CD4-positive, alpha-beta memory T cell (primary cell): ENCODE measurements at regions not wholly inside any gene's neighbourhood (a gene's known extent, or its start where the extent isn't known, plus 50 kb on each side); places are given as distances from the start of the nearest gene placed in this dataset.
A peak's percentile ranks its signal among the peaks of the same experiment; 100 is the strongest.

Experiments used
- CTCF ChIA-PET: fragments of 350-600 bp; sonication (Branson Sonifier 250); formaldehyde crosslinking; loops from one replicate; lab custom pipeline; 2021; ENCODE audit warnings: inconsistent platforms; ENCODE audit not compliant: partially characterized antibody; lab: Charles Lee
- POLR2A ChIA-PET: fragments of 350-600 bp; sonication (Branson Sonifier 250); formaldehyde crosslinking; loops from one replicate; lab custom pipeline; 2021; ENCODE audit not compliant: partially characterized antibody; lab: Charles Lee
- DNase-seq, 5 donors: peaks; one replicate each; pipeline versions ENCODE4 v3.0.0 to v3.0.0-alpha.2; 2020 to 2022; ENCODE audit warnings: mixed read lengths in 1 of 5
- H3K27ac ChIP-seq: one replicate; pipeline ENCODE4 v1.7.0; 2013; ENCODE audit warnings: low read depth, low read length
- H3K27me3 ChIP-seq: 2 replicates; pipeline ENCODE4 v1.7.0; 2013; ENCODE audit warnings: mild to moderate bottlenecking, low read length, moderate library complexity; ENCODE audit not compliant: insufficient read depth
- H3K36me3 ChIP-seq: 2 replicates; pipeline ENCODE4 v1.7.0; 2013; ENCODE audit warnings: mild to moderate bottlenecking, low read length, moderate library complexity; ENCODE audit not compliant: insufficient read depth
- H3K4me1 ChIP-seq: 2 replicates; pipeline ENCODE4 v1.7.0; 2013; ENCODE audit warnings: mild to moderate bottlenecking, low read length, moderate library complexity; ENCODE audit not compliant: insufficient read depth
- H3K4me3 ChIP-seq, 2 donors: one replicate each; pipeline ENCODE4 v1.7.0; 2013; ENCODE audit warnings: low read length in 2 of 2, mild to moderate bottlenecking in 1 of 2
- H3K9me3 ChIP-seq, 2 donors: one replicate each; pipeline ENCODE4 v1.7.0; 2013; ENCODE audit warnings: low read length in 2 of 2, control low read depth in 1 of 2; ENCODE audit not compliant: control insufficient read depth in 1 of 2
- H3K27ac Mint-ChIP-seq, 7 donors: one replicate each; pipeline ENCODE4 v1.8.0; 2020 to 2021; ENCODE audit warnings: mixed read lengths in 7 of 7, mild to moderate bottlenecking in 6 of 7, inconsistent platforms in 3 of 7, moderate library complexity in 3 of 7
- H3K27me3 Mint-ChIP-seq, 2 donors: one replicate each; pipeline ENCODE4 v1.8.0; 2020 to 2021; ENCODE audit warnings: mixed read lengths in 2 of 2
- H3K36me3 Mint-ChIP-seq, 2 donors: one replicate each; pipeline ENCODE4 v1.8.0; 2020 to 2021; ENCODE audit warnings: mixed read lengths in 2 of 2, inconsistent platforms in 1 of 2, mild to moderate bottlenecking in 1 of 2
- H3K4me1 Mint-ChIP-seq, 4 donors: one replicate each; pipeline ENCODE4 v1.8.0; 2020 to 2021; ENCODE audit warnings: mixed read lengths in 4 of 4, mild to moderate bottlenecking in 1 of 4
- H3K4me3 Mint-ChIP-seq, 8 donors: one replicate each; pipeline ENCODE4 v1.8.0; 2020 to 2021; ENCODE audit warnings: mixed read lengths in 8 of 8, mild to moderate bottlenecking in 7 of 8, moderate library complexity in 6 of 8, inconsistent platforms in 3 of 8
- H3K9me3 Mint-ChIP-seq, 8 donors: one replicate each; pipeline ENCODE4 v1.8.0; 2020 to 2021; ENCODE audit warnings: mixed read lengths in 8 of 8, mild to moderate bottlenecking in 5 of 8, inconsistent platforms in 3 of 8, moderate library complexity in 1 of 8
- intact Hi-C: fragments of 100-400 bp; cut with micrococcal nuclease; formaldehyde crosslinking; loops from one replicate; pipeline ENCODE4 v1.15.1; 2023

DNA sequence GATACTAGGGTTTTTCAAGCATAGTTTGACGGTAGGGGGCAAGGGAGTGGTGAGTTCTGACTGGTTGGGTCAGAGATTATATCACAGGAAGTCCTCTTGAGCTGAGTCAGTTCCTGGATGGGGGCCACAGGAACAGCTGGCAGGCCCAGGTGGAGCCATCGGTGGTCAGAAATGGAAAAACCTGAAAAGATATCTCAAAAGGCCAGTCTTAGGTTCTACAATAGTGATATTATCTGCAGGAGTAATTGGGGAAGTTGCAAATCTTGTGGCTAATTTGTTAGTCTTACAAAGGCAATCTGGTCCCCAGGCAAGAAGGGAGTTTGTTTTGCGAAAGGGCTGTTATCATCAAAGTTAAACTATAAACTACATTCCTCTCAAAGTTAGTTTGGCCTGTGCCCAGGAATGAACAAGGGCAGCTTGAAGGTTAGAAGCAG is 159.3 kb downstream of the PTCHD1 start:
- peaks cover 0 to 2% (median 0%) of the 10 kb centered on the region in 8 donors for H3K9me3 Mint-ChIP-seq
- CTCF ChIA-PET: no interaction called here
- intact Hi-C loops: no loop called here
- Histone ChIP-seq H3K9me3 (no peaks in the 10 kb centered on the region), H3K36me3 (no peaks in the 10 kb centered on the region), H3K27me3 (no peaks in the 10 kb centered on the region), H3K4me3 (no peak overlapping the region), H3K4me1 (no peaks in the 10 kb centered on the region), H3K27ac (no peak overlapping the region)
- H3K27me3 Mint-ChIP-seq: no peaks in the 10 kb centered on the region
- peak overlapping the region in 2 of 7 donors; percentile 18 to 42 for H3K27ac Mint-ChIP-seq
- no peaks in the 10 kb centered on the region for H3K36me3 Mint-ChIP-seq
- POLR2A ChIA-PET: no interaction called here
- DNase-seq: no peak
- H3K4me3 Mint-ChIP-seq: no peak overlapping the region
- peaks cover 4 to 10% (median 6%) of the 10 kb centered on the region in 4 donors for H3K4me1 Mint-ChIP-seq

DNA sequence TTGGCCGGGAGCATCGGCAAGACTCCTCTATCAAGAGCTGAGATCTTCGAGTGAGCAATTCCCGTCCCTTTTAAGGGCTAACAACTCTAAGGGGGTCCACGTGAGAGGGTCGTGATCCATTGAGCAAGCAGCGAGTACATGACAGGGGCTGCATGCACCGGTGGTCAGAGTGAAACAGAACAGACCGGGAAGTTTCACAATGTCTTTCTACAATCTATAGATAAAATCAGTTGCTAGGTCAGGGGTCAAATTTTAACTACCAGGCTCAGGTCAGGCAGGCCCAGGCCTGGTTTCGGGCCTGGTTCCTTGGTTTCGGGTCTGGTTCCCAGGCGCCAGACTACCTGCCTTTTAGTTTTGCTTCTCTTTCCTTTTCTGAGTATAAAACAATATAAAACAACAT is 160.1 kb downstream of the PTCHD1 start:
- DNase-seq: no peak
- no peaks in the 10 kb centered on the region for H3K36me3 Mint-ChIP-seq
- H3K27ac ChIP-seq: no peak overlapping the region
- H3K9me3 Mint-ChIP-seq: peaks cover 0 to 2% (median 0%) of the 10 kb centered on the region in 8 donors
- no peak overlapping the region for H3K4me3 Mint-ChIP-seq
- H3K27me3 ChIP-seq: no peaks in the 10 kb centered on the region
- ChIA-PET CTCF (interaction anchor here (0.5 kb wide), 1 partner anchor 1323 kb away, joined by 3 read pairs; no protein-coding TSS in a partner anchor), POLR2A (no interaction called here)
- intact Hi-C loops: no loop called here
- H3K27ac Mint-ChIP-seq: no peak overlapping the region
- no peaks in the 10 kb centered on the region for H3K36me3 ChIP-seq
- peaks cover 4 to 10% (median 6%) of the 10 kb centered on the region in 4 donors for H3K4me1 Mint-ChIP-seq
- H3K4me1 ChIP-seq: no peaks in the 10 kb centered on the region
- no peaks in the 10 kb centered on the region for H3K27me3 Mint-ChIP-seq
- H3K4me3 ChIP-seq: no peak overlapping the region
- H3K9me3 ChIP-seq: no peaks in the 10 kb centered on the region

DNA sequence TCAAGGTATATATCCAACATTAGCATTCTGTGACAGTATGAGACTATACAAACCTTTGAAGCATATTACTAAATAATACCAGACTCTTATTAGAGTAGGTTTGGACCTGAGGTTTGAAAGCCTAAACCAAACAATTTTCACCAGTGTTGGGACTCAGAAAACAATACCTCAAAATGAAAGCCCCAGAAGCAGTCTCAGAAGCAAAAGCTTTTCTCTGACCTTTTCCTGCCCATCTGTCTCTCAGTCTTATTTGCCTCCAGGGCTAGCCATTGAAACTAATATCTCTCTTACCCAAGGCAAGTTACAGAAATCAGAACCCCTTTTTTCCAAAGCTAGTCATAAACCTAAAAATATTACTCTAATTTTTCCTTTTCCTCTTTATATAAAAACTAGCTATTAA is 163.3 kb downstream of the PTCHD1 start:
- POLR2A ChIA-PET: no interaction called here
- Mint-ChIP-seq H3K4me1 (peaks cover 4 to 10% (median 6%) of the 10 kb centered on the region in 4 donors), H3K27ac (no peak overlapping the region), H3K36me3 (no peaks in the 10 kb centered on the region), H3K4me3 (no peak overlapping the region), H3K27me3 (no peaks in the 10 kb centered on the region), H3K9me3 (no peaks in the 10 kb centered on the region)
- no peak overlapping the region for H3K4me3 ChIP-seq
- intact Hi-C loops: no loop called here
- no peaks in the 10 kb centered on the region for H3K27me3 ChIP-seq
- H3K4me1 ChIP-seq: no peaks in the 10 kb centered on the region
- no peak overlapping the region for H3K27ac ChIP-seq
- no peaks in the 10 kb centered on the region for H3K9me3 ChIP-seq
- H3K36me3 ChIP-seq: no peaks in the 10 kb centered on the region
- CTCF ChIA-PET: no interaction called here
- no peak for DNase-seq

DNA sequence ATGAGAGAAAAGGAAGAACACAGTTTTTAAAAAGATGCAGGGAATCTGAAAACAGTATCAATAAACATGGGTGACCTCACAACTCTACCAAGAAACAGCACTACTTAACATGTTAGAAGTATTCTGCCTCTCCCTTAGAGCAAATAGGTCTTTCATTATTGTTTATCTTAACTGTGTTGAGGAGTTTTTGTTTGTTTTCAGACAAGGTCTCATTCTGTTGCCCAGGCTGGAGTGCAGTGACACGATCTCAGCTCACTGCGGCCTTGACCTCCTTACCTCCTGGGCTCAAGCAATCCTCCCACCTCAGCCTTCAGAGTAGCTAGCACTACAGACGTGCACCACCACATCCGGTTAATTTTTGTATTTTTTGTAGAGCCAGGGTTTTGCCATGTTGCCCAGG is 165.3 kb upstream of the PRDX4 start:
- Histone ChIP-seq H3K9me3 (no peaks in the 10 kb centered on the region), H3K4me3 (no peak overlapping the region), H3K36me3 (no peaks in the 10 kb centered on the region), H3K27me3 (no peaks in the 10 kb centered on the region), H3K27ac (no peak overlapping the region), H3K4me1 (no peaks in the 10 kb centered on the region)
- POLR2A ChIA-PET: no interaction called here
- no peak for DNase-seq
- peaks cover 0 to 4% of the 10 kb centered on the region in 2 donors for H3K27me3 Mint-ChIP-seq
- H3K4me3 Mint-ChIP-seq: no peak overlapping the region
- H3K36me3 Mint-ChIP-seq: no peaks in the 10 kb centered on the region
- no peak overlapping the region for H3K27ac Mint-ChIP-seq
- CTCF ChIA-PET: no interaction called here
- H3K4me1 Mint-ChIP-seq: no peaks in the 10 kb centered on the region
- H3K9me3 Mint-ChIP-seq: peaks cover 0 to 2% (median 0%) of the 10 kb centered on the region in 8 donors
- intact Hi-C loops: no loop called here

DNA sequence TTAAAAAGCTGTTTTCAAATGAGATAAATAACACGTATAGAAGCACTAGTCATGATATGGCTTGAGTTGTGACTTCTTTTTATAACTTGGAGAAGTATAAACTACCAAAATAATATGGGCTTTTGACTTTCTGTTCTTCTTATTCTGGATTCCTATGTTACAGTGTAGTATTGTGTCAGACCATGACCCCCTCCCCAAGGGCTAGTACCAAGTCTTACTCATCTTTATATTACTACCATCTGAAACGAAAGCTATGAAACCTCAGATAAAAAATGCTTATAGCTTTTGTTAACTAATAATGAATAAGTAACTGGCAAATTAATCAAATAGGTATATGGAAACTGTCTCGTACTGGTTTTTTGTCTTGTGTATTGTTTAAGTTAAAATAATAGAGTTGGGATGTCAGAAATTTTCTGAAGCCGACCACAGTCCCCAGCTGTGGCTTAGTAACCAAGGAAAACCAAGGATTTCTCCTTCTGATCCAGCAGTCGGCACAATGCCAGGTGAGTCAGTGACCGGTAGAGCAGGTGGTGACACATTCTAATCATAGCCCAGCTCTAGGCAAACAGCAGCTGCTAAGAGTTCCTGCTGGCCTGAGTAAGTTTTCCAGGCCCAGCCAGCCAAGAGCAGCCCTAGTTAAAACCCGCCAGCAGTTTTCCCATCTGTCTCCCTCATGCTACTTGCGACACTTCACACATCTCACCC is 163.3 kb upstream of the PRDX4 start:
- H3K36me3 ChIP-seq: no peaks in the 10 kb centered on the region
- intact Hi-C loops: no loop called here
- no peak overlapping the region for H3K27ac Mint-ChIP-seq
- no peaks in the 10 kb centered on the region for H3K4me1 ChIP-seq
- H3K27me3 Mint-ChIP-seq: peaks cover 0 to 4% of the 10 kb centered on the region in 2 donors
- no peak overlapping the region for H3K27ac ChIP-seq
- no peak for DNase-seq
- H3K27me3 ChIP-seq: no peaks in the 10 kb centered on the region
- H3K4me3 Mint-ChIP-seq: no peak overlapping the region
- POLR2A ChIA-PET: no interaction called here
- no peak overlapping the region for H3K4me3 ChIP-seq
- CTCF ChIA-PET: no interaction called here
- H3K9me3 ChIP-seq: no peaks in the 10 kb centered on the region
- H3K4me1 Mint-ChIP-seq: no peaks in the 10 kb centered on the region
- peaks cover 0 to 7% (median 2%) of the 10 kb centered on the region in 8 donors for H3K9me3 Mint-ChIP-seq
- peaks cover 0 to 2% of the 10 kb centered on the region in 2 donors for H3K36me3 Mint-ChIP-seq

DNA sequence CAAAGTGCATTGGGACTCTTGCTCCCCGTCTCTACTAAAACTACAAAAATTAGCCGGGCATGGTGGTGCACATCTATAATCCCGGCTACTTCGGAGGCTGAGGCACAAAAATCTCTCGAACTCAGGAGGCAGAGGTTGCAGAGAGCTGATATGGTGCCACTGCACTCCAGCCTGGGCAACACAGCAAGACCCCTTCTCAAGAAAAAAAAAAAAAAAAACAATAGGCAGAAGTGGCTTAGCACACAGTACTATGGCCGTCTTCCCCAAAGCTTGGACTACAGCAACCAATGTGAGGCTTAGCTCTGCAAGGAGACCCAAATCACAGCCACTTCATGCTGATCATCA is 162.8 kb upstream of the PRDX4 start:
- peaks cover 0 to 10% (median 3%) of the 10 kb centered on the region in 8 donors for H3K9me3 Mint-ChIP-seq
- POLR2A ChIA-PET: no interaction called here
- peaks cover 0 to 4% of the 10 kb centered on the region in 2 donors for H3K27me3 Mint-ChIP-seq
- H3K4me3 Mint-ChIP-seq: no peak overlapping the region
- Histone ChIP-seq H3K27ac (no peak overlapping the region), H3K4me3 (no peak overlapping the region), H3K27me3 (no peaks in the 10 kb centered on the region), H3K4me1 (no peaks in the 10 kb centered on the region), H3K9me3 (no peaks in the 10 kb centered on the region), H3K36me3 (no peaks in the 10 kb centered on the region)
- H3K36me3 Mint-ChIP-seq: peaks cover 0 to 4% of the 10 kb centered on the region in 2 donors
- no peaks in the 10 kb centered on the region for H3K4me1 Mint-ChIP-seq
- CTCF ChIA-PET: no interaction called here
- no peak overlapping the region for H3K27ac Mint-ChIP-seq
- intact Hi-C loops: no loop called here
- DNase-seq: no peak

DNA sequence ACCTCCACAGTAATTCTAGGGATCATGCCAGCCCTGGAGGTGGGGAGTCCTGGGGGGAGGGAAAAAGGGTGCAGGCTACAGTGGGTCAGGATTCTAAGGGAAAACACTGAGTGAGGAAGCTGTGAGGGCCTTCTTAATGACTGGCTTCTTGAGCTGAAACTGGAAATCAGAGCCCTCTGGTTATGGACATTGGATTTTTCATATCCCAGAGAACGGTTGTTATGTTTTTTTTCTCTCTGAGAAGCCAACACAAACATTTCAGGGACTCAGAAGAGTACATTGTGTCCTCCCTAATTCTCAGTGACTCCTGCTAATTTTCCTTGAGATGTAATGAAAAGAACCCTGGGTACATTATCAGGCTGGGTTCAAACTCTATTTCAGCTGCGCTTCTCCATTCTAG is 162.4 kb upstream of the PRDX4 start:
- intact Hi-C loops: no loop called here
- Mint-ChIP-seq H3K27ac (no peak overlapping the region), H3K27me3 (peaks cover 0 to 4% of the 10 kb centered on the region in 2 donors), H3K4me3 (no peak overlapping the region), H3K36me3 (peaks cover 0 to 4% of the 10 kb centered on the region in 2 donors), H3K4me1 (no peaks in the 10 kb centered on the region), H3K9me3 (peaks cover 0 to 10% (median 3%) of the 10 kb centered on the region in 8 donors)
- ChIA-PET CTCF (no interaction called here), POLR2A (no interaction called here)
- no peak overlapping the region for H3K4me3 ChIP-seq
- H3K36me3 ChIP-seq: no peaks in the 10 kb centered on the region
- no peaks in the 10 kb centered on the region for H3K9me3 ChIP-seq
- no peaks in the 10 kb centered on the region for H3K27me3 ChIP-seq
- no peak for DNase-seq
- no peak overlapping the region for H3K27ac ChIP-seq
- H3K4me1 ChIP-seq: no peaks in the 10 kb centered on the region
